PC-3 (cell line): ENCODE measurements at regions not wholly inside any gene's neighbourhood (a gene's known extent, or its start where the extent isn't known, plus 50 kb on each side); places are given as distances from the start of the nearest gene placed in this dataset.

Source experiments
- CTCF ChIP-seq: fragments of 300-600 bp; sonication (generic); conservative IDR thresholded peaks from 2 replicates; pipeline ENCODE4 v1.5.1; 2017; ENCODE audit warnings: antibody characterized with exemption, low read depth, mild to moderate bottlenecking, low read length
- EZH2 ChIP-seq: fragments of 300-600 bp; sonication (generic); IDR thresholded peaks from one replicate; pipeline ENCODE4 v1.6.1; 2017; ENCODE audit warnings: antibody characterized with exemption, mild to moderate bottlenecking, low read length; ENCODE audit not compliant: unreplicated experiment
- EZH2phosphoT487 ChIP-seq: fragments of 300-600 bp; sonication (generic); IDR thresholded peaks from 2 replicates; pipeline ENCODE4 v1.6.1; 2018; ENCODE audit warnings: mild to moderate bottlenecking, antibody characterized with exemption, low read length, borderline replicate concordance

- TF ChIP-seq CTCF (no peak), EZH2 (no peak), EZH2phosphoT487 (no peak)
These were observed 242.1 kb upstream of the PDZRN3 start for GRCh38 chr3:73866846-73867245.
